GM19438 (cell line): ENCODE measurements at regions not wholly inside any gene's neighbourhood (a gene's known extent, or its start where the extent isn't known, plus 50 kb on each side); places are given as distances from the start of the nearest gene placed in this dataset.
"Not testable (repeated sequence)": the region's sequence is repeated elsewhere in the genome, so short reads cannot be mapped to it uniquely, and the experiment has no call there.

ENCODE experiments used
- ATAC-seq: cut with Tn5 transposase; IDR thresholded peaks from one replicate; pipeline ENCODE4 v1.9.1; 2021; ENCODE audit warnings: low read depth; ENCODE audit not compliant: unreplicated experiment

- no peak for ATAC-seq
These were observed 1026.1 kb downstream of the SLC6A15 start for GRCh38 chr12:83886479-83886878.

DNA sequence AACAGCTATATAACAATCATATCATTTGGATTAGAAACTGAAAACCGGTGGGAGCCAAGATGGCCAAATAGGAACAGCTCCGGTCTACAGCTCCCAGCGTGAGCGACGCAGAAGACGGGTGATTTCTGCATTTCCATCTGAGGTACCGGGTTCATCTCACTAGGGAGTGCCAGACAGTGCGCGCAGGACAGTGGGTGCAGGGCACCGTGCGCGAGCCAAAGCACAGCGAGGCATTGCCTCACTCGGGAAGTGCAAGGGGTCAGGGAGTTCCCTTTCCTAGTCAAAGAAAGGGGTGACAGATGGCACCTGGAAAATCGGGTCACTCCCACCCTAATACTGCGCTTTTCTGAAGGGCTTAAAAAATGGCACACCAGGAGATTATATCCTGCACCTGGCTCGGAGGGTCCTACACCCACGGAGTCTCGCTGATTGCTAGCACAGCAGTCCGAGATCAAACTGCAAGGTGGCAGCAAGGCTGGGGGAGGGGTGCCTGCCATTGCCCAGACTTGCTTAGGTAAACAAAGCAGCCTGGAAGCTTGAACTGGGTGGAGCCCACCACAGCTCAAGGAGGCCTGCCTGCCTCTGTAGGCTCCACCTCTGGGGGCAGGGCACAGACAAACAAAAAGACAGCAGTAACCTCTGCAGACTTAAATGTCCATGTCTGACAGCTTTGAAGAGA, 1041.5 kb downstream of the SLC6A15 start:
- ATAC-seq, result not testable (repeated sequence)

DNA sequence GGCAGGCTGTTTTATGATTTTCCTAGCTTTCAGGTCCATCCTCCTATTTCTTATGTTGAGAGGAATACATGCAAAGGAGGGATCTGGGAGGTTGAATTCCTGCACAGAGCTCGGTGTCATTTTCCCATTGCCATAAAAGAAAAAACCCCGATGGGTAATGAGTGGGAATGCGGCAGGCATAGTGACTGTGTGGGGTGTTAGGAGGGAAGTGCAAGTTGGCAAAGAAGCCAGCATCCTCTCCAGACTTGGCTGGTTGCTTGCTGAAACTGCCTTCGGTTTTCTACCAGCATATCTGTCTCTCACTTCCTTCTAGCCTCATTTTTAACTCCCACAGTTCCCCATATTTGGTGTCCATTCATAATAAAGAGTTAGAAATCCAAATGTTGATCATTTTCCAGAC, 1046.1 kb downstream of the SLC6A15 start:
- no peak for ATAC-seq

DNA sequence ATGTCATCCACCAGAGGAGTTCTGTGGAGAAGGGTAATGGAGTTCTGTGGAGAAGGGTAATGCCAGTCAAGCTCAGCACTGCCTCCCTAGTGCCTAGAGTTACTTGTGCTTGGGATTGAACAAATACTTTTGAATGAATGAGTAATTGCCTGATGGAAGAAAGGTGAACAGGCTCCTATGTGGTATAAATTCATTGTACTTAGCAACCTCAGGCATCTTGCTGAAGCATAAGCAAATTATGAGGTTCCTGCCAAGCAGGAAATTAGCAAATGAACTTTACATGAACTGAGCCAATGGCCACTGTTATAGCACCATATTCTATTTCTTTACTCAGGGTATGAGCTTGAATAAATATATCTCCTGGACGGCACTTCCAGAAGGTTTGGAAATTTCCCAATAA, 1047.2 kb downstream of the SLC6A15 start:
- no peak for ATAC-seq

DNA sequence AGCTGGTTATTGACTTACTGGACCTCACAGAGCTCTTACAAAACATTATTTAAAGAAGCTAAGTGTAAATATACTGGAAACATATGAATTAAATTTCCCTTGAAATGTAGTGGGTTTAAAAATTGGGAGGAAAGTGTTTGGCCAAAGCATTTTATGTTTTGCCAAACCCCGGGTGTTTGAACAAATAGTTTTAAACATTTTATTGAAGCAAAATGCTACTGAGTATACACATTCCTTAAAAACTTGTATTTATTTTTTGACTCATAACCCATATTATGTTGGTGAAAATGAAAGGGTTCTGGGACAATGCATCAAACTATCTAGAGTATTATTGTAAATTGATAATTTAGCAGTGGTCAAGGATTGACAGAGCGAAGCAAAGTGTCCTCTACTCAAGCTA, 1048.5 kb downstream of the SLC6A15 start:
- no peak for ATAC-seq

DNA sequence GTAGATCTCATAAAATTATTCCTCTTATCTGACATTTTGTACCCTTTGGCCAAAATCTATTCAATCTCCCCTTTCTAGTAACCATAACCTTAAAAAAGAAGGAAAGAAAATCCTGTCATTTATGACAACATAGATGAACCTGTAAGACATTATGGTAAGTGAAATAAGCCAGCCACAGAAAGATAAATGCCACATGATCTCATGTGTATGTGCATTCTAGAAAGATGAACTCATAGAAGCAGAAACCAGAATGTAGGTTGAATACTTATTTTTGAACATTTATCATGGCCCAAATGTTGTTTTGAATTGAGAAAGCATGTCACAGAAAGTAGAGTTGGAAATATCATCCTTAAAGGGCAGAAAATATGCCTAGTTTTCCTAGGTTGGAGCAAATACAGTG, 1053.6 kb downstream of the SLC6A15 start:
- ATAC-seq, result no peak

- no peak for ATAC-seq
These were observed 1055.8 kb downstream of the SLC6A15 start for GRCh38 chr12:83856803-83857202.

DNA sequence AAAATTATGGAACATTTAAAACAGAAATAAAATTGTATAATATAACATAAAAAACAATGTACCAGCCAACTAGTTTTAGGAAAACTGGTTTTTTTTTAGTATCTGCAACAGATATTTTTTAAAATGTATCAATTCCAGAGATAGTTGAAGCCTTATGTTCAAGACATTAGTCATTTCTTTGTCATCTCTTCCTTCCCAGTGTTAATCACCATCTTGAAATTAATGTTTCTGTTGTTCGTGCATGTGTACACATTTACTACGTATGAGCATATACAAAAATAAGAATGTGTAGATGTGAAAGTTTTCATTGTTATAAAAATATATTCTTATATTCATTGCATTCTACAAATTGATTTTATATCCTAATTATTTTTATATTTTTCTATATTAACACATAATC, 1062.1 kb downstream of the SLC6A15 start:
- no peak for ATAC-seq

DNA sequence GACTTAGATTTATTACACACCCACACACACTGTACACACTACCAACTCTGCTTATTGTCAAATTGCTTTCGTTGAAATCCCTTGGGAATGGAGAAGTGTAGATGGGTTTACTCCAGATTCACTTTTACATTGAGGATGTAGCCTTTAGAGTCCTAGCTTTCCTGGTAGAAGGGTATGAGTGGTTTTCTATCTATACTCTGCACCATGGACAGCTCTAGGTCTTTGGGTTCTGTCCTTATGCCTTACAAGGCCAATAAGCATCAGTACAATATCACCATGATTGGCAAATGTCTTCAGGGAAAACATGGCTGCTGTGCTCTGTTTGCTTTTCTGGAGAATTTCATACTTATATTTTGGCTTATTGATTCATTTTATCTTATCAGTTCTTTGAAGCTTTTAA, 1063.9 kb downstream of the SLC6A15 start:
- no peak for ATAC-seq

GRCh38 chr12:83843541-83843940, 1069.1 kb downstream of the SLC6A15 start:
- no peak for ATAC-seq

DNA sequence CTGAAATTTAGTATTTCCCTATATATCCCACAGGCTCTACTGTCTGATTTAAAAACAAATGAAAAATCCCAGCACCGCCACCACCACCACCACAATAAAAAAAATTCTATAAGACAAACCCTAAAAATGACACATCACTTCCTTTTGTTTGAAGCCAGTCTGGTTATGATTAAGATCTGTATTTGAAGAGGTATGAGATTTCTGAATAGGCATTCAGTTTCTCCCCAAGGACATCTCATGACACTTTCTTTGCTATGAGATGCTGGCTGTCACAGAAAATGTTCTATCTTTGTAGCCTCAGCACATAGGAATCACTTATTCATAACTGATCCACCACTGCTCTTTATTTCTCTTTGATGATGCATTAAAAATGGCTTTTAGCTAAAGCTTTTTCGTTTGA, 1071.0 kb downstream of the SLC6A15 start:
- ATAC-seq, result no peak

DNA sequence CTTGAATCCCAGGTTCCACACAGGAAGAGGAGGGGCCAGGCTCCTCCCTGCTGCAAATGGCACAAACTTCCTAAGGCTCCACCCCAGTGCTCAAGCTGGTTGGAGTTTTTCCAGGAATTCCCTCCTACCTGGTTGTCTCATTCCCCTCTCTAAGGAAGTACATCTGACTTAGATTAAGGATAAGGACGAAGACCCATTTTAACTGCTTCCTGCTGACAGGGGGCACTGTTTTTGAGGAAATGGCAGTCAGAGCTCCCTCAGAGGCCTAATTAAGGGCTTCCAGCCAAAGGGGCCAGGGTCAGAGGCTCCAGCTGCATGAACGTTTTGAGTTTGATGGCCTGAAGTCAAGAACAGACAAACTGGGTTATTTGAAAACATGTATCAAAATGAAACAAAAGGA, 1084.7 kb downstream of the SLC6A15 start:
- no peak for ATAC-seq

- ATAC-seq, result no peak
These were observed 1085.4 kb downstream of the SLC6A15 start for GRCh38 chr12:83827193-83827592.

DNA sequence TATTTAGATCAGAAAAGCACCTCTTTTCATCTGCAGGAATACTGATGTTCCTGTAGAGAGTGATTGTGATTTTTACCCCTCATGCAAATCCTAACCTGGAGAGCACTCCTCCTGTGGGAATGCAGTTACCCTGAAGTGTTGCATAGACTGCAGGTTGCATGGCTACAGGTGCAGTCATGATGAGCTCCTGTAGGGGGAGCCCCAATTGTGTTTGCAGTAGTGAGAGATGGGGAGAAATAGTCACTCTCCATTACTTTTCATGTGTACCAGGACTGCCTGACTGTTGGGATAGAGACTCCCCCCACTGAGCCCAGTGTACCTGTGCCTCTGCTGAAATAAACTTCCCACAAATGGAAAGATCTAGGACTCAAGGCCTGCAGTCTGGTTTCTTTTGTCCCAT, 1086.5 kb downstream of the SLC6A15 start:
- ATAC-seq, result no peak

DNA sequence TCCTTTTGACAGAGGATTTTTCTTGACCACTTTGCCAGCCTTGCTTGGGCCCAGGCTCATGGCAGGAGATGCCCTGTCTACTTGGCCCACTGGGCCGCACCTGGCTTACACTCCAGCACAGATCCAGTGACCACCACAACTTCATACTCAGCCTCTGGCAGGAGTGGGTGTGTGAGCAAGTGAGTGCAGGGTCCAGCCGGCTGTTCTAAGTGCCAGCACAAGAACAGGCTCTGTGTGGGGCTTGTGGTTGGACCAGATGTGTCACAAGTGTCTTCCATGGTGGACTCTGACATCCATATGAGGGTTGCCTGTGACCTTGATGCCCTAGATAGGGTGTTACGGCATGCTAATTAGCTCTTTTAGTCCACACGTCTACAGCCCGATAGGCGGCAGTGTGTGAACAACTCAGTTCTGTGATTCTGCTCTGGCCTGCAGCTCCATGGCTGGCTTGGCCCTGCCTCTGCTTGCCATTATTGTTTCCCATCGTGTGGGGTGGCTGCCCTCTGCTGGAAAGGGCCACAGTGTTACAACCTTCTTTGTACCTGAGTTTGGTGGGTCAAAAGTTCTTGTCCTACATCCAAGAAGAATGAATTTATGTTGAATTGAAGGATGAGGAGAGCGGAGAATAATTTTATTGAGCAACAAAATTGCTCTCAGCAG, 1089.1 kb downstream of the SLC6A15 start:
- ATAC-seq, result peak; percentile 74

DNA sequence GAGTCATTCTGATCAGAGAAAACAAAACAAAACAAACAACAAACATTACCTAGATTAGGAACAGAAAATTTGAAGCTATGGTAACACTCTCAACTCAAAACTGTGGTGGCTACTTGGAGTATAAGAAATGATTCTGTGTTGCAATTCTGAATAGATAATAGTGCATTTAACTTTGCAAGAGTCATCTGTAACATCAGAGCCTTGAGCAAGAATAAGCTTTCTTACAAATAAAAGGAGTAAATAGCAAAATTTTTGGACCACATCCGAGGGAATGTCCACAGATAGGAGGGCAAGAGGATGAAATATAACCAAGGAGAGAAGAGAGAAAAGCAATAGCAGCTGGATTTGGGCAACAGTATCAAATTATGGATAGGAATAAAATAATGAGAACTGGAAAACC, 1090.6 kb downstream of the SLC6A15 start:
- no peak for ATAC-seq

DNA sequence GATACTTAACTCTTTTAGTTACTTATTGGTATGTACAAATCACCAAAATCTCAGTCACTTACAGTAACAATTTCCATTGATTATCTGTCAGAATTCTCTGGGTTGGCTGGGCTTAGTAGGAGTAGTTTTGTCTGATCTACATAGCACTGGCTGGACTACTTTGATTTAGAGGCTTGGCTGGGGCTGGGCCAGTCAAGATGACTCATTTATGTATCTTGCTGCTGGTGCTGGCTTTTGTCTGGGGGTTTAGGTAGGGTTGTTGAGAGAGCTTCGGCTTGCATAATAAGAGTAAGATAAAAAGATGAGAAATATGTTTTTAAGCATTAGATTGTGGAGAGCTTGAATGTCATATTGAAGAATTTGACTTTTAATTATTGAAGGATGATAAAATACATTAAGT, 1093.7 kb downstream of the SLC6A15 start:
- no peak for ATAC-seq

GRCh38 chr12:83817730-83818129, 1094.9 kb downstream of the SLC6A15 start:
- ATAC-seq, result no peak

DNA sequence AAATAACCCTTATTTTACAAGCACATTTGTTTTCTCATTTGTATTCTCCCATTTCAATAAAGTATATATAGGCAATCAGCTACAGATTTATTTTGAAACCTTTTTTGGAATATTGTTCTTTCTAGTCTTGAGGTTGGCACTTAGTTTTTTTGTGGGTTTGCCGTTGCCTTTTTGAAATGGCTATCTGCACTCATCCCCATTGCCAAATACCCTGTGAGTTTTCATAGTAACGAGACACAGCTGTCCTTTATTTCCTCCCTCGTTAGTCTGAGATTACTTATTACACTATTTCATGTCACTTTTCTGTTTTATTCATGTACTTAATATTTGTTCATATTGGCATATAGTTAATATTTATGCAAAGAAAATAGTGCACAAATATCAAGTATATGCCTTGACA, 1104.0 kb downstream of the SLC6A15 start:
- ATAC-seq, result no peak

- ATAC-seq, result no peak
These were observed 1104.7 kb downstream of the SLC6A15 start for GRCh38 chr12:83807871-83808270.

DNA sequence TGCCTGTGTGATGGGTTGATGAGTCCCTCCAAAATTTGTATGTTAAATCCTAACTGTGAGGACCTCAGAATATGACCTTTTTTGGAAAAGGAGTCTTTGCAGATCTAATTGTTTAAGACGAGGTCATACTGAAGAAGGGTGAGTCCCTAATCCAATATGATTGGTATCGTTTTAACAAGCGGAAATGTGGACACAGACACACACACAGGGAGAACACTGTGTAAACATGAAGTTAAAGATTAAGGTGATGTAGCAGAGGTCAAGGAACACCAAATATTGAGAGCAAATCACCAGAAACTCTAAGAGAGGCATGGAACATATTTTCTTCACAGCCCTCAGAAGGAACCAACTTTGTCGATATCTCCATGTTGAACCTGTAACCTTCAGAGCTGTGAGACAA, 1106.7 kb downstream of the SLC6A15 start:
- ATAC-seq, result no peak

- no peak for ATAC-seq
These were observed 1107.3 kb downstream of the SLC6A15 start for GRCh38 chr12:83805156-83805772.
